ENCODE measurements at regions not wholly inside any gene's neighbourhood (a gene's known extent, or its start where the extent isn't known, plus 50 kb on each side); places are given as distances from the start of the nearest gene placed in this dataset.

GRCh38 chr10:120266022-120266421, 191.0 kb upstream of the PLPP4 start:
- DNase-seq (no peak), ATAC-seq (no peak)
- TF ChIP-seq CTCF (IDR thresholded peaks at IDR 0.05), result no peak
- intact Hi-C loops (cut with DNase I), result no loop called here
- H3K36me3 ChIP-seq, result no peaks in the 10 kb centered on the region
- 89 to 95% methylated on average over 3 of the region's 3 CpGs for WGBS, 2 donors
- no peak overlapping the region for H3K27ac ChIP-seq
- no peak overlapping the region for H3K4me3 ChIP-seq
- peaks cover 0 to 12% (median 4%) of the 10 kb centered on the region in 11 donors for H3K9me3 ChIP-seq
- H3K4me1 ChIP-seq, result no peaks in the 10 kb centered on the region
- H3K27me3 ChIP-seq, result peaks cover 0 to 12% (median 0%) of the 10 kb centered on the region in 7 donors

- H3K36me3 ChIP-seq, result no peaks in the 10 kb centered on the region
- DNase-seq (no peak), ATAC-seq (no peak)
- H3K4me3 ChIP-seq, result no peak overlapping the region
- H3K27ac ChIP-seq, result no peak overlapping the region
- TF ChIP-seq CTCF (IDR thresholded peaks at IDR 0.05), result no peak
- H3K4me1 ChIP-seq, result no peaks in the 10 kb centered on the region
- H3K27me3 ChIP-seq, result no peaks in the 10 kb centered on the region
- 49 to 57% methylated on average over 1 of the region's 1 CpG for WGBS, 2 donors
- intact Hi-C loops (cut with DNase I), result no loop called here
- H3K9me3 ChIP-seq, result peaks cover 0 to 12% (median 4%) of the 10 kb centered on the region in 11 donors
Measured at GRCh38 chr10:120270906-120271305, 186.1 kb upstream of the PLPP4 start.

- Histone ChIP-seq H3K27me3 (no peaks in the 10 kb centered on the region), H3K4me1 (no peaks in the 10 kb centered on the region), H3K9me3 (peaks cover 0 to 12% (median 4%) of the 10 kb centered on the region in 11 donors), H3K36me3 (no peaks in the 10 kb centered on the region), H3K4me3 (no peak overlapping the region), H3K27ac (no peak overlapping the region)
- no peak for TF ChIP-seq CTCF (IDR thresholded peaks at IDR 0.05)
- DNase-seq (no peak), ATAC-seq (no peak)
- intact Hi-C loops (cut with DNase I), result no loop called here
Measured at GRCh38 chr10:120271696-120272095, 185.3 kb upstream of the PLPP4 start.

GRCh38 chr10:120272350-120272749, 184.7 kb upstream of the PLPP4 start:
- Histone ChIP-seq H3K4me1 (no peaks in the 10 kb centered on the region), H3K27ac (no peak overlapping the region), H3K27me3 (no peaks in the 10 kb centered on the region), H3K36me3 (no peaks in the 10 kb centered on the region), H3K4me3 (no peak overlapping the region), H3K9me3 (peaks cover 0 to 12% (median 4%) of the 10 kb centered on the region in 11 donors)
- intact Hi-C loops (cut with DNase I), result no loop called here
- no peak for TF ChIP-seq CTCF (IDR thresholded peaks at IDR 0.05)
- DNase-seq (no peak), ATAC-seq (no peak)
- WGBS, 2 donors, result 93 to 95% methylated on average over 2 of the region's 2 CpGs
